Ovary (tissue), 3 donors: ENCODE measurements at regions not wholly inside any gene's neighbourhood (a gene's known extent, or its start where the extent isn't known, plus 50 kb on each side); places are given as distances from the start of the nearest gene placed in this dataset.

Source experiments
- POLR2A ChIP-seq: fragments of 450-650 bp; IDR thresholded peaks from one replicate; pipeline ENCODE4 v1.6.1; 2017; ENCODE audit warnings: antibody characterized with exemption, mild to moderate bottlenecking, moderate library complexity
- TF ChIP-seq, protein P1 (sequence below), 3 donors: fragments of 450-650 bp in 2 of 3; fragments of 200-600 bp in 1 of 3; IDR thresholded peaks; one replicate each; pipeline versions ENCODE4 v1.5.1 to v1.8.0; 2016 to 2022; ENCODE audit warnings: antibody characterized with exemption in 3 of 3, mild to moderate bottlenecking in 1 of 3
- donor health status: DM: no; HTN: no; CAD: no.

DNA sequence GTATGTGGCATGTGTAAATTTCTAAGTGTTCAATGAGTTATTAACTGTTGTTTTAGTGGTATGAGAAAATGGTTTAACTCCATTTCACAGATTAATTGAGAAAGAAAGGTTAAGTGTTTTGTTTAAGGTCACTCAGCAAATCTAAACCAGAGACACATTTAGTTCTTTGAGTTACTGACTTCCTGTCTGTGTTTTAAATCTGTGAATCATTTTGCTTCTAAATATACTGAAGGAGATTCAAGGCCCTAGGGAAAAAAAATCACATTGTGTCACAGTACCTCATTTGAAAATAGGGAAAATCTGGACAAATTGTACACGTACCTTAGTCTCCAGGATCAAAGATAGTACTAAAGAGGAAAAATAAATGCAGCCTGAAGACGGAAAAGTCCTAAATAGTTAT is 368.2 kb downstream of the TMEM161B start:
- TF ChIP-seq, protein P1, sequence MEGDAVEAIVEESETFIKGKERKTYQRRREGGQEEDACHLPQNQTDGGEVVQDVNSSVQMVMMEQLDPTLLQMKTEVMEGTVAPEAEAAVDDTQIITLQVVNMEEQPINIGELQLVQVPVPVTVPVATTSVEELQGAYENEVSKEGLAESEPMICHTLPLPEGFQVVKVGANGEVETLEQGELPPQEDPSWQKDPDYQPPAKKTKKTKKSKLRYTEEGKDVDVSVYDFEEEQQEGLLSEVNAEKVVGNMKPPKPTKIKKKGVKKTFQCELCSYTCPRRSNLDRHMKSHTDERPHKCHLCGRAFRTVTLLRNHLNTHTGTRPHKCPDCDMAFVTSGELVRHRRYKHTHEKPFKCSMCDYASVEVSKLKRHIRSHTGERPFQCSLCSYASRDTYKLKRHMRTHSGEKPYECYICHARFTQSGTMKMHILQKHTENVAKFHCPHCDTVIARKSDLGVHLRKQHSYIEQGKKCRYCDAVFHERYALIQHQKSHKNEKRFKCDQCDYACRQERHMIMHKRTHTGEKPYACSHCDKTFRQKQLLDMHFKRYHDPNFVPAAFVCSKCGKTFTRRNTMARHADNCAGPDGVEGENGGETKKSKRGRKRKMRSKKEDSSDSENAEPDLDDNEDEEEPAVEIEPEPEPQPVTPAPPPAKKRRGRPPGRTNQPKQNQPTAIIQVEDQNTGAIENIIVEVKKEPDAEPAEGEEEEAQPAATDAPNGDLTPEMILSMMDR (IDR thresholded peaks at IDR 0.05), result no peak
- TF ChIP-seq POLR2A, result no peak
